GM12878 (cell line): ENCODE measurements at regions not wholly inside any gene's neighbourhood (a gene's known extent, or its start where the extent isn't known, plus 50 kb on each side); places are given as distances from the start of the nearest gene placed in this dataset.

Experiments used
- ATAC-seq: fragments of 200-7000 bp; cut with Tn5 transposase; 3 replicates; pipeline ENCODE4 v1.9.1; 2020; ENCODE audit warnings: mild to moderate bottlenecking, moderate library complexity
- BruUV-seq: library from RNA; stranded (reverse); fragments of 400-500 nt; replicated peaks from 2 replicates; lab custom pipeline; 2021; lab: Mats Ljungman, UMichigan
- CTCF ChIA-PET: fragments of 300-600 bp; sonication (Branson Sonifier 250); formaldehyde crosslinking; extraction: SDS; loops from one replicate; lab custom pipeline; 2021; ENCODE audit warnings: inconsistent platforms; lab: Yijun Ruan, JAX
- POLR2A ChIA-PET: fragments of 350-600 bp; formaldehyde crosslinking; extraction: SDS; loops from one replicate; lab custom pipeline; 2021; ENCODE audit warnings: inconsistent platforms; lab: Charles Lee
- RAD21 ChIA-PET: fragments of 300-600 bp; sonication (Branson Sonifier 250); formaldehyde crosslinking; loops from one replicate; lab custom pipeline; 2023; ENCODE audit warnings: antibody characterized with exemption; ENCODE audit not compliant: unreplicated experiment; lab: Charles Lee
- SMC1A ChIA-PET: fragments of 300-600 bp; sonication (Branson Sonifier 250); formaldehyde crosslinking; loops from one replicate; lab custom pipeline; 2023; ENCODE audit not compliant: unreplicated experiment, uncharacterized antibody; lab: Charles Lee
- DNase-seq: peaks from one replicate; pipeline ENCODE4 v3.0.0-alpha.2; 2011; ENCODE audit warnings: low read depth, low spot score
- FAIRE-seq: peaks from 3 replicates; lab custom pipeline; 2011; peaks lifted over from hg19 to GRCh38; lab: Jason Lieb, UNC
- H2AFZ ChIP-seq: 2 replicates; pipeline ENCODE4 v1.6.0; 2011; ENCODE audit warnings: low read depth, low read length, control low read depth; ENCODE audit not compliant: control insufficient read depth
- H3K27ac ChIP-seq: 2 replicates; pipeline ENCODE4 v1.5.1; 2011; ENCODE audit warnings: control low read depth; ENCODE audit not compliant: control insufficient read depth, insufficient read depth
- H3K27me3 ChIP-seq, 2 experiments: replicated peaks in 1 of 2; 2 replicates each; pipeline versions ENCODE4 v1.6.0 to v1.6.1; 2011; ENCODE audit warnings: low read length in 1 of 2; ENCODE audit not compliant: control insufficient read depth in 2 of 2, insufficient read depth in 2 of 2
- H3K36me3 ChIP-seq, 2 experiments: 2 replicates each; pipeline ENCODE4 v1.5.1; 2011; ENCODE audit warnings: low read length in 1 of 2; ENCODE audit not compliant: control insufficient read depth in 2 of 2, insufficient read depth in 2 of 2
- H3K4me1 ChIP-seq: 2 replicates; pipeline ENCODE4 v1.6.1; 2011; ENCODE audit warnings: mild to moderate bottlenecking, low read length, moderate library complexity, mixed read lengths; ENCODE audit not compliant: control insufficient read depth, insufficient read depth
- H3K4me2 ChIP-seq: 2 replicates; pipeline ENCODE4 v1.6.0; 2011; ENCODE audit warnings: control low read depth; ENCODE audit not compliant: control insufficient read depth, insufficient read depth
- H3K4me3 ChIP-seq: fragments of 200-600 bp; sonication (generic); 2 replicates; pipeline ENCODE4 v1.5.1; 2016
- H3K79me2 ChIP-seq: 2 replicates; pipeline ENCODE4 v1.6.0; 2011; ENCODE audit warnings: low read length; ENCODE audit not compliant: control insufficient read depth, insufficient read depth
- H3K9ac ChIP-seq: 2 replicates; pipeline ENCODE4 v1.8.0; 2011; ENCODE audit warnings: low read length, control low read depth, mixed read lengths; ENCODE audit not compliant: control insufficient read depth, insufficient read depth
- H3K9me3 ChIP-seq: replicated peaks from 3 replicates; pipeline ENCODE4 v1.5.1; 2011; ENCODE audit warnings: mild to moderate bottlenecking, low read length; ENCODE audit not compliant: control insufficient read depth, insufficient read depth
- H4K20me1 ChIP-seq: 2 replicates; pipeline ENCODE4 v1.6.0; 2011; ENCODE audit not compliant: control insufficient read depth, insufficient read depth
- BCL3 ChIP-seq: IDR thresholded peaks from 2 replicates; pipeline ENCODE4 v1.6.1; 2011; ENCODE audit warnings: borderline replicate concordance, low read depth, mild to moderate bottlenecking, moderate library complexity, low read length; ENCODE audit not compliant: insufficient read depth, poor library complexity, severe bottlenecking
- HCFC1 ChIP-seq: fragments of 150-350 bp; IDR thresholded peaks from 2 replicates; pipeline ENCODE4 v1.6.1; 2014; ENCODE audit warnings: low read length
- NRF1 ChIP-seq: conservative IDR thresholded peaks from 2 replicates; pipeline ENCODE4 v1.6.1; 2011; ENCODE audit warnings: mild to moderate bottlenecking, low read depth, low read length, improper control_type of control experiment
- ZBED1 ChIP-seq: IDR thresholded peaks from 2 replicates; pipeline ENCODE4 v1.6.1; 2016; ENCODE audit warnings: borderline replicate concordance
- ZNF687 ChIP-seq: fragments of 450-650 bp; IDR thresholded peaks from 2 replicates; pipeline ENCODE4 v1.6.1; 2017; ENCODE audit warnings: mild to moderate bottlenecking, moderate library complexity
- WGBS: methylation state at CpG from one replicate; pipeline ENCODE4 v1.1.6; 2016; ENCODE audit warnings: low lambda C conversion rate; ENCODE audit not compliant: insufficient replicate concordance, insufficient coverage; ENCODE audit errors: missing lambda C conversion rate; 5-methylcytosine and 5-hydroxymethylcytosine counted together
- in situ Hi-C: fragments of 300-500 bp; cut with MboI; formaldehyde crosslinking; loops from 9 replicates; pipeline ENCODE4 v1.14.3; 2018; ENCODE audit warnings: mixed read lengths
- intact Hi-C: fragments of 100-400 bp; cut with micrococcal nuclease; formaldehyde crosslinking; loops from one replicate; pipeline ENCODE4 v1.14.2; 2022; ENCODE audit not compliant: unreplicated experiment
- TF ChIP-seq, protein P1 (sequence below): IDR thresholded peaks from 2 replicates; pipeline ENCODE4 v1.6.1; 2011; ENCODE audit warnings: low read depth, low read length, improper control_type of control experiment, borderline replicate concordance
- TF ChIP-seq, protein P2 (sequence below): fragments of 450-650 bp; IDR thresholded peaks from 2 replicates; pipeline ENCODE4 v1.6.1; 2018; ENCODE audit warnings: mild to moderate bottlenecking, low read depth, moderate library complexity; ENCODE audit not compliant: partially characterized antibody

- intact Hi-C loops (no loop called here), in situ Hi-C loops (no loop called here)
- ChIA-PET SMC1A (no interaction called here), POLR2A (no interaction called here), RAD21 (no interaction called here), CTCF (no interaction called here)
- TF ChIP-seq BCL3, result no peak
- no peaks in the 10 kb centered on the region for H4K20me1 ChIP-seq
- no peak overlapping the region for H3K9ac ChIP-seq
- no peak overlapping the region for H3K4me2 ChIP-seq
- no peak overlapping the region for H3K4me3 ChIP-seq
- no peak for DNase-seq
- WGBS, result 0% methylated on average over 3 of the region's 3 CpGs
- no TSS peak for BruUV-seq
- no peak overlapping the region for H2AFZ ChIP-seq
- H3K79me2 ChIP-seq, result no peaks in the 10 kb centered on the region
- H3K36me3 ChIP-seq, result no peaks in the 10 kb centered on the region
- no peaks in the 10 kb centered on the region for H3K9me3 ChIP-seq
- FAIRE-seq, result no peak
- H3K4me1 ChIP-seq, result no peaks in the 10 kb centered on the region
- no peak overlapping the region for H3K27ac ChIP-seq
- no peak for ATAC-seq
- no peaks in the 10 kb centered on the region for H3K27me3 ChIP-seq
Observed at GRCh38 chr15:94683902-94684301, 452.5 kb downstream of the MCTP2 start.

DNA sequence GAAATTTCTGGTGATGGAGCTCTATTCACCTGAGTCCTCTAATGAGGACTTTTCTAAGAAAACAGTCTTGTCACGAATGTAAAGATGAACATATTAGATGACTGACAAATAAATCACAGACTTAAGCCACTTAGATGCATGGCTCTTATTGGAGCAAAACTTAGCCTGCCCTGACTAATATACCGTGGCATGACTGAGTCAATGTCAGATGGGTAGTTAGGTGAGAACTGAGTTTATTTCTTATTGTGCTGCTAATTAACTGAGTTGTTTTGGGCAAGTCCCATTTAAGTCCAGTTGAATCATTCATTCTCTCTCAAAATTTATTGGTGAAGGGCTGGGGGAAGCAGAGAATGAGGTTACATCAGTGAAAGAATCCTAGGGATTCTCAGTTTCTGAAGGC, 459.8 kb downstream of the MCTP2 start:
- no peak for FAIRE-seq
- Histone ChIP-seq H2AFZ (no peak overlapping the region), H3K4me2 (no peak overlapping the region), H3K9ac (no peak overlapping the region), H3K9me3 (no peaks in the 10 kb centered on the region), H3K27ac (no peak overlapping the region), H3K36me3 (no peaks in the 10 kb centered on the region), H3K79me2 (no peaks in the 10 kb centered on the region), H3K4me1 (no peaks in the 10 kb centered on the region), H4K20me1 (no peaks in the 10 kb centered on the region; the same call in 1 of the 2 replicates), H3K4me3 (no peak overlapping the region), H3K27me3 (no peaks in the 10 kb centered on the region)
- no TSS peak for BruUV-seq
- ChIA-PET CTCF (no interaction called here), SMC1A (no interaction called here), POLR2A (no interaction called here), RAD21 (no interaction called here)
- ATAC-seq, result no peak
- WGBS, result 20% methylated on average over 2 of the region's 2 CpGs
- in situ Hi-C loops (no loop called here), intact Hi-C loops (no loop called here)
- DNase-seq, result no peak
- TF ChIP-seq ZBED1, result no peak
- TF ChIP-seq, protein P1, sequence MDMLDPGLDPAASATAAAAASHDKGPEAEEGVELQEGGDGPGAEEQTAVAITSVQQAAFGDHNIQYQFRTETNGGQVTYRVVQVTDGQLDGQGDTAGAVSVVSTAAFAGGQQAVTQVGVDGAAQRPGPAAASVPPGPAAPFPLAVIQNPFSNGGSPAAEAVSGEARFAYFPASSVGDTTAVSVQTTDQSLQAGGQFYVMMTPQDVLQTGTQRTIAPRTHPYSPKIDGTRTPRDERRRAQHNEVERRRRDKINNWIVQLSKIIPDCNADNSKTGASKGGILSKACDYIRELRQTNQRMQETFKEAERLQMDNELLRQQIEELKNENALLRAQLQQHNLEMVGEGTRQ, result no peak
- TF ChIP-seq NRF1, result no peak
- TF ChIP-seq HCFC1, result no peak
- no peak for TF ChIP-seq ZNF687
- TF ChIP-seq, protein P2, sequence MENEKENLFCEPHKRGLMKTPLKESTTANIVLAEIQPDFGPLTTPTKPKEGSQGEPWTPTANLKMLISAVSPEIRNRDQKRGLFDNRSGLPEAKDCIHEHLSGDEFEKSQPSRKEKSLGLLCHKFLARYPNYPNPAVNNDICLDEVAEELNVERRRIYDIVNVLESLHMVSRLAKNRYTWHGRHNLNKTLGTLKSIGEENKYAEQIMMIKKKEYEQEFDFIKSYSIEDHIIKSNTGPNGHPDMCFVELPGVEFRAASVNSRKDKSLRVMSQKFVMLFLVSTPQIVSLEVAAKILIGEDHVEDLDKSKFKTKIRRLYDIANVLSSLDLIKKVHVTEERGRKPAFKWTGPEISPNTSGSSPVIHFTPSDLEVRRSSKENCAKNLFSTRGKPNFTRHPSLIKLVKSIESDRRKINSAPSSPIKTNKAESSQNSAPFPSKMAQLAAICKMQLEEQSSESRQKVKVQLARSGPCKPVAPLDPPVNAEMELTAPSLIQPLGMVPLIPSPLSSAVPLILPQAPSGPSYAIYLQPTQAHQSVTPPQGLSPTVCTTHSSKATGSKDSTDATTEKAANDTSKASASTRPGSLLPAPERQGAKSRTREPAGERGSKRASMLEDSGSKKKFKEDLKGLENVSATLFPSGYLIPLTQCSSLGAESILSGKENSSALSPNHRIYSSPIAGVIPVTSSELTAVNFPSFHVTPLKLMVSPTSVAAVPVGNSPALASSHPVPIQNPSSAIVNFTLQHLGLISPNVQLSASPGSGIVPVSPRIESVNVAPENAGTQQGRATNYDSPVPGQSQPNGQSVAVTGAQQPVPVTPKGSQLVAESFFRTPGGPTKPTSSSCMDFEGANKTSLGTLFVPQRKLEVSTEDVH, result no peak
